Stimulated activated CD4-positive, alpha-beta T cell treated with anti-CD3 and anti-CD28 coated beads, TNF-alpha, amount 100 ng/mL, for 48 hours (primary cell): ENCODE measurements at regions not wholly inside any gene's neighbourhood (a gene's known extent, or its start where the extent isn't known, plus 50 kb on each side); places are given as distances from the start of the nearest gene placed in this dataset.

Source experiments
- DNase-seq, 3 donors: peaks; one replicate each; pipeline ENCODE4 v3.0.0-alpha.2; 2020; ENCODE audit warnings: low read depth in 3 of 3

DNA sequence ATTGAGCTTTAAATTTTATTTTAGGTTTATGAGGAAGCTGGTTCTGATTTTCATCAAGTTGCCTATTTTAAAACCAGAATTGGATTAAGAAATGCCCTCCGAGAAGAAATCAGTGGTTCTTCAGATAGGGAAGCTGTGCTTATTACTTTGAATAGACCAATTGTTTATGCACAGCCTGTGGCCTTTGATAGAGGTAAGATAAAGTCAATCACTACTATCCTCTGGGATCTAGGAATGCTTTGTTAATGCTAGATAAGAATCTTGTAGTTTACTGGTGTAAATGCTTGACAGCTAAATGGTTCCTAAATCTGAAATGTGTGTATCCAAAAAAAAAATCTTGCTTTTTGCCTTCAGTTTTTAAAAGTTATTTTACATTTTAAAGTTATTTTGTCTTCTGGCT lies 73.0 kb upstream of the ADAD1 start:
- no peak for DNase-seq

DNA sequence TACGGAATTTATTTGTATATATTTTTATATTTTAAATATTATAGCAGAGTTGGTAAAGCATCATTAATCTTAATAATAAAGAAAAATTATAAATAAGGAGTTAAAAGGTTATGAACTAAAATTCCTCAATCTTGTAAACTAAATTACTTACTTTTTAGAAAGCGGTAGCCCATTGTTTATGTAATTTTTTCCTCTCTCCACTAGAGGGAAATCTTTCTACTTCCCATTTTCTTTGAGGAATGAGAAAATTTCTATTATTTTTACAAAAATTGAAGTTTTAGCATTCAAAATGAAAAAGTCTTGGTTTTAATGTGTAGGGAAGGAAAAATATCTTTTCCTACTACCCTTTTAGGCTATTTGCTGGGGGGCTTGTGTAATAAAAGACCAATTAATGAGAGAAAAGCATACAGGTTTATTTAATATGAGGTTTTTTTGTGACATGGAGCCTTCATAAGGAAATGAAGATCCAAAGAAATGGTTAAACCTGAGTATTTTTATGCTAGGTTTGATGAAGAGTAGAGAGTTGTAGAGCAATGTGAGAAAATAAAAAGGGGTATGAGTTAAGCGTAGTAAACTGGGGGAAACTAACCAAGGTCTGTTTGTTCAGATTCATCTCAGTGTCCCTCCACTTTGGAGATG lies 68.7 kb upstream of the ADAD1 start:
- no peak for DNase-seq

DNA sequence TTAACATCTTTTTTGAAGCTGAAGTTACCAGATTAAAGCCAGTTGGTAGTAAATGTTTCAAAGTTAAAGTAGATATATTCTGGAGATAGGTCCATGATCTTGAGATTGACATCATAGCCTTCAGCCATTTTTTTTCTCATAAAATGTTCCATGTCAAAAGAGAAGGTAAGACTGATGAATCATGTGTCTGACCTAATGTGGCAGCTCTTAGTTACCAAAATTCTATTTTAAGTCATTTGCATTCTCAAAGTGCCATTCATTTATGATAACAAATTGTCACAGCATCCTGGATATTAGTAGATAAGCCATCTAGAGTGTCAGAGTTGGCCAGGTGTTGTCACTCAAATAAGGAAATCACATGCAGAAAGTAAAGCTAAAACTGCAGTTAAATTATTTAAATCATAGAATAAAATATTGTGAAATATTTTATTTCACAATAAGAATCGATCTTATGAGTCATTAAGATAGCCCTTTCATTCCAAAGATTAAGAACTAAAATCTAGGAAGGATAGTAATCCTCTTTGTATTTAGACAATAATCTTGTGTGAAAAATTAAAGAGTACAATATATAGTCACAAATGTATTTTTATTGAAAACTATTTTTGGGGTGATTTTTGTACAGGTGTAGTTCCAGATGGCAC lies 65.7 kb upstream of the ADAD1 start:
- no peak for DNase-seq

DNA sequence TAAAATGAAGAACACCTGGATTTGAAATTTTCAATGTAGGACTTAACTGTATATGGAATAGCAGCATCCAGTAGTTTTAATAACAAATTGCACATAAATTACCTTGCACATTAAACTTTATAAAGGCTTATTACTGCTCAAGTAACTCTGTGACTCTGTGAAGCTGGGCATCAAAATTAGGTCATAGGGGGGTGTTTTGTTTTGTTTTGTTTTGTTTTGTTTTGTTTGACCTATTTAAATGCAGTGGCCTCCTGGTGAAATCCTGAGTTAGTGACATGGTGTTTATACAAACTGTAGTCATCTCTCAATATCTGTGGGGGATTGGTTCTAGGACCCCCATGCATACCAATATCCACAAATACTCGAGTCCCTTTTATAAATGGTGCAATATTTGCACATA lies 51.9 kb upstream of the ADAD1 start:
- DNase-seq = no peak

DNA sequence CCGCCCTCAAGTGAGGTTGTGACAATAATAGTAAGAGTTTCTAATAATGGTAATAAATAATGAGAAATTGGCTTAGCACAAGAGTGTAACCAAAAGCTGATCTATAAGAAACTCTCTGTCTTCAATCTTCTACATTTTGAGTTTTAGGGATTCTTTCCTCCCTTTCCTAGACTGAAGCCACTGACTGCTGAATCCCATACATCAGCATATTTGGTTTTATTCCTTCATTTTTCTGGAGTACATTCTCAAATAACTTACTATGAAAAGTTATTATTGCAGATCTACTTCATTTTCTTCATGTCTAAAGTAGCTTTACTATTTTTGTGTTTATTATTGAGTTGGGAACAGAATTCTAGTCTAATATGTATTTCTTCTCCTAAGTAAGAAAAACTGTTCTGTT lies 49.9 kb upstream of the ADAD1 start:
- DNase-seq = no peak
